GM23248 (cell line): ENCODE measurements at regions not wholly inside any gene's neighbourhood (a gene's known extent, or its start where the extent isn't known, plus 50 kb on each side); places are given as distances from the start of the nearest gene placed in this dataset.

ENCODE experiments used
- EZH2 ChIP-seq: fragments of 200-600 bp; sonication (generic); IDR thresholded peaks from 2 replicates; pipeline ENCODE4 v1.6.1; 2018; ENCODE audit warnings: antibody characterized with exemption, mild to moderate bottlenecking; ENCODE audit not compliant: insufficient read depth, poor library complexity, severe bottlenecking
- EZH2phosphoT487 ChIP-seq: fragments of 200-600 bp; sonication (generic); IDR thresholded peaks from 2 replicates; pipeline ENCODE4 v1.6.1; 2018; ENCODE audit warnings: antibody characterized with exemption, moderate library complexity, mild to moderate bottlenecking, low read depth; ENCODE audit not compliant: insufficient read depth

DNA sequence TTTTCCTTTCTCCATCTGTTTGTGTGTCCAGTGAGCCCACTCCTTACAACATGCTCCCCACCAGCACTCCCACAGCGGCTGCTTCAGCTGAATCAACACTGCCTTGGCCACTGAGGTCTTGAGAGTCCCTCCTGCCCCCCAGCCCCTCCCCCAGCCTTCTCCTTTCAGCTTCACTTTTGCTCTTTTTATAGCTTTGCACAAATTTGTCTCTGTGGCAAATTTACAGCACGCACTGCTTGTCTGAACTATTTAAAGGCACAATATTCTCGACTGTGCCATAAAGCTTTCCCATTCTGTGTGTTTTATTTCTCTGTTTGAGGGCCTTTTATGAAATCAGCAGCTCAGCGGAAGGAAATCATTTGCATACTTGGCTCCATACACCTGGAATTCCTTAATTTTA, 579.3 kb downstream of the TOX3 start:
- TF ChIP-seq EZH2phosphoT487 (no peak), EZH2 (no peak)
